SK-N-MC (cell line): ENCODE measurements at regions not wholly inside any gene's neighbourhood (a gene's known extent, or its start where the extent isn't known, plus 50 kb on each side); places are given as distances from the start of the nearest gene placed in this dataset.
"Not testable (repeated sequence)": the region's sequence is repeated elsewhere in the genome, so short reads cannot be mapped to it uniquely, and the experiment has no call there.

Source experiments
- EZH2 ChIP-seq: fragments of 200-600 bp; sonication (generic); IDR thresholded peaks from one replicate; pipeline ENCODE4 v1.6.1; 2017; ENCODE audit warnings: antibody characterized with exemption
- POLR2AphosphoS5 ChIP-seq: IDR thresholded peaks from 2 replicates; pipeline ENCODE4 v1.6.1; 2012; ENCODE audit warnings: mild to moderate bottlenecking, low read depth, low read length, borderline replicate concordance

- TF ChIP-seq POLR2AphosphoS5, EZH2: not testable (repeated sequence)
These were observed 205.4 kb downstream of the CEP170 start for GRCh38 chr1:243049716-243050115.
